SKM-1 (cell line): ENCODE measurements at regions not wholly inside any gene's neighbourhood (a gene's known extent, or its start where the extent isn't known, plus 50 kb on each side); places are given as distances from the start of the nearest gene placed in this dataset.
A peak's percentile ranks its signal among the peaks of the same experiment; 100 is the strongest.

Source experiments
- DNase-seq: peaks from one replicate; lab custom pipeline; 2025; ENCODE audit not compliant: unreplicated experiment; lab: John Stamatoyannopoulos, UW

DNA sequence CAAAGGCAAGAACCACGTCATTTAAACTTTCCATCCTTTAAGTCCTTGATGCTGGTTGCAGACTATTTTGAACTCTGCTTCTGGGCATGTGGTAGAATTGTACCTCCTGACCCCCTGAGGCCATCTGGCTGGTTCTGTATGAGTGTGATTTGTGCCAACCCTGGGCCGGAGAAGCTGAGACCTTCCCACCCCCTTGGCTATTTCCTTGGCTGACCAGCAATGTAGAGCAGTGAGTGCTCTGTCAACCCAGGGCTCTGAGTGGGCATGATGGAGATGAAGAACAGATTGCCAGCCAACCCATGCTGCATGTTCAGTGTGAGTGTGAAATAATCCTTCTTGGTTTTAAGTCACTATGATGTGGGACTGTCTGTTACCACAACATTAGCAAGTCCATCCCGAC is 82.1 kb upstream of the RASGRP1 start:
- DNase-seq = no peak

DNA sequence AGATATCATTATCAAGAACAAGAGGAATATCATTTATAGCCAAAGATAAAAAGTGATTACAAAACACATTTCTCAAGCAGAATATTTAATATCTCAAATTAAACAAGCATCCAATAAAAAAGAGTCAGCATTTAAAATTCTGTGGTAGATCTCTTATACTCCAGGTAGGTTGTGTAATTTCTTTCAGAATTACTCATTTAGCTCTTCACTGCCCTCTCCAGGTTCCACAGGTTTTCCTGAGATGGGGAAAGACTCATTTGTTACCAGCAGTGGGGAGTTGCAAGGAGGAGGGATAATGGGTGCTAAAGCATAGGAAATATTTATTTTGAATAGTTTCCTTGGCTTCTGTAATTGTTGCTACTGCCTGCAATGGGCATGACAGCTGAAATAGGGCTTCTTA is 83.1 kb upstream of the RASGRP1 start:
- no peak for DNase-seq

DNA sequence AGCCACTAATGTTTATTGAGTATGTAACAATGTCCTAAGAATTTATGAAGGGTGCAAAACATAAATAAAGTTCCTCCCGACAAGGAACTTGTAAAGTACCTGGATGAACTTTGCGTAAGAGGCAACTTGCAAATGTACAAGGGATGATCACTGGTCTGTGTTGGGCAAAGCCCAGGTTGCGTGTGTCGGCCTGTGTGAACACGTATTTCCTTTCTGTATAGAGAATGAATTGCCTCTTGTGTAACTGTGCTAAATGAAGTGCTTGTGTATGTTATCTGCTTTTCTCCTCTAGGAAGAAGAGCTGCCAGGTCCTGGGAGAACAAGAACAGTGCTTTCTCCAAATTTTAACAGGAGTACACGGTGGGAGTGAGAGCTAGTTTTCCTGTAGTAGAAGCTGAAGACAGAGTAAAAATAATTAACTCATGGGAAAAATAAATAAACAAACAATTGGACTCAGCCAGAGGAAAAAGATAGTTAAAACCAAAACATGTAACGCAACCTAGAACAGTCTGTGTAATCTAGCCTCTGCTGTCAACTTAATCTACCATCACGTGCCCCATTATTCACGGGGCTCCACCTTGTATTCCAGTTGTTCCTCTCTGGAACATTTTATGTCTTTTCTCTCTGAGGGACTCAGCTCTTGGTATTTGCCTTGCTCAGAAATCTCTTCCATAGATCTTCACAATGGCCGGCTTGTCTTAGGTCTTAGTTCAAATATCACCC is 83.7 kb upstream of the RASGRP1 start:
- DNase-seq = peak; percentile 37

DNA sequence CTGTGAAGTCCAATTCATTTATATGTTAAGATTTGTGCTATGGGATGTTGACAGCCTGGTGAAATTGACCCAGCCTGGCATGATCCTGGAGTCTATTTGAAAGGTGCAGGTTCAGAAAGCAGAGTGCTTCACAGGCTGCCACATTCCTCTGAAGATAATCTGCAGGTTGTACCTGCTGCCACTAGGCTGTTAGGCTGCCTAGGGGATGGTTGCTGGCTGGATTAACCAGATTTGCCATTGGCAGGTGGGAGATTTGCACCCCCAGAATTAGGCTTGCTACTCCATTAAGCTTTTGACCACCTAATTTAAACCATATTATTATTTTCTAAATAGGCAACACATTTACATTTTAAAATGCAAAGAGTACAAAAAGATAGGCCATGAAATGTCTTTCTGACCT is 85.8 kb upstream of the RASGRP1 start:
- DNase-seq = no peak

DNA sequence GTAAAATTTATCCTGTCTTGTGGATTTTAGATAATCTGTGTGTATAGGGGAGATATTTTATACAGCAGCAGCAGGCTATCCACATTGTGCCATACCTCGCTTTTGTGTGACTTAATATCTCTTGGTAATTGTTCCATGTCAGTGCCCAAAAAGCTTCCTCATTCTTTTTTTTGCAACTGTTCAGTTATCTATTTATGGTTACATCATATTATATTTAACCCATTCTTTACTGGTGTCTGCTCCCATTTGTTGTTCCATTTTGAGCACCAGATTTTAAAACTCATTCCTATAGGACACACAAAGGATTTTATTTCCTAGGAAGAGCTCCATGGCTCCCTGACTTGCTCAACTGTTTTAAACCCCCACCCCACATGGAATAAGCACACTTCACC is 86.3 kb upstream of the RASGRP1 start:
- peak; percentile 70 for DNase-seq

DNA sequence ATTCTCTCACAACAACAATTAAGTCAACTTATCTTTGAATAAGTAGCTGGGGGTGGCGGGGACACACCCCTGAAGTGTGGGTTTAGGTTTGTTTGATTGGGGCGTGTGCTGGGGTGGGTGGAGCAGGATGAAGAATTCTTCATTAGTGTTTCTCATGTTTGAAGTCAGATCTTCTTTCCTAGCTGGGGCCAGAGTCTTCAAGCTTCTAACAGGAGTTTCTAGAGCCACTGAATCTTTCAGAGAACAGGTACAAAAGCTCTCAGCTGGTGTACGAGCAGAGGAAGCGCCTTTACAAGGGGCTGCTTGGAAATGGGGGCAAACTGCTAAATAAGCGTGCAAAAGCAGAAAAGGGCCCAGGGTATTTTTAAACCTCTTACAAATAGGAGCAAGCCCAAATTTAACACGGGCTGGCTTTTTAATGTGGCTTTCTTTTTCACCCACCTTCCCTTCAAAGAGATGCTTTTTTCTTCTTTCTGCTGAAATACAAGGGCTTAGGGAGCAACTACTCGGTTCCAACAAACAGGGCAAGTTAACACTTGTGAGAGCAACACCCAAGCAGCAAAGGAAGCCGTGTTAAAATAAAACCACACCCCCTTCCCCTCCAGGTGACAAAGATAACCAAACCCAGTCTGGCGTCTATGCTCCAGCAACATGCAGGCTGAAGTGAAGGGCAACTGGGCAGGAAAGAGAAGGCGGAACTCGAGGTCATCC is 86.9 kb upstream of the RASGRP1 start:
- no peak for DNase-seq

DNA sequence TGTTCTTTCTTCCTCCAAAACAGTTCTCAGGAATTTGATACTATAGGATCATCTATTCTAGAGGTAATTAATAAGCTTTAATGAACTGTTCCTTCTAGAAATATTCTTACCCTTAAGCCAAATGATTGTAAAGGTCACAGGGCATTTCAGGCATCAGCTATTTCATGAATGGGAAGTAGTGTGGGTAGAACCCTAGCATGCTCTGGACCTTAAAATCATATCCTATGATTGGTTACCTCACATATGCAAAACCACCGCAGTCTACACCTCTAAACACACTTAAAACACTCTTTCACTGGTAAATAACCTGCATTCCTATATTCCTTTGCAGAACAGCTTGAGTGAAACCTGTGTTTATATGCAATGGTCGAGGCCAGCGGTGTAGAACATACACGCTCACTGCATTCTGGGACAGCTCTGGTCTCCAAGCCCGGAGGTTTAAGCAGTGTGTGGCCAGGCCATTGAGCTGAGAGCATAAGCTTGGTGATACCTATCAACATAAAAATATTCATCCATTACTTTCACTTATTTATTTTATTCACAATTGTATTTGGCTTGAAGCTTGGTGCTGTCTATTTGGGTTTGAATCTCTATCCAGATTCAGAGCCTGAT is 87.7 kb upstream of the RASGRP1 start:
- DNase-seq = no peak

DNA sequence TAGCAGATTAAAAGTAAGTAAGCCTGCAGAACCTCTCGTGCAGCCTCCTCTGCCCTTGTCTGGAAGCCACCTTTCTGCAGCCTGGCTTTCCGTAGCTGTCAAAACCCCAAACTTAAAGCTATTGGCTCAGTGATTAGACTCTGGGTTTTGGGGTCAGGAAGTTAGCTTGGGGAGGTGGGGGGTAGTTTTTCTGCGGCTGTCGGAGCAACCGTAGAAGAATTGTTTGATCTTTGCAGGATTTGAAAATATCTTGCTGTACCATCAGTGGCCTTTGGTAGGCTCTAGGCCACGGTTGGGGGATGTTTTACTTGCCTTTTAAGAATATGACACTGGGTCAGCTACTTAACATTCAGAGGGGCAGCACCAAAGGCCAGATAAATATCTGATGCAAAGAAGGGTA is 88.4 kb upstream of the RASGRP1 start:
- DNase-seq = no peak

DNA sequence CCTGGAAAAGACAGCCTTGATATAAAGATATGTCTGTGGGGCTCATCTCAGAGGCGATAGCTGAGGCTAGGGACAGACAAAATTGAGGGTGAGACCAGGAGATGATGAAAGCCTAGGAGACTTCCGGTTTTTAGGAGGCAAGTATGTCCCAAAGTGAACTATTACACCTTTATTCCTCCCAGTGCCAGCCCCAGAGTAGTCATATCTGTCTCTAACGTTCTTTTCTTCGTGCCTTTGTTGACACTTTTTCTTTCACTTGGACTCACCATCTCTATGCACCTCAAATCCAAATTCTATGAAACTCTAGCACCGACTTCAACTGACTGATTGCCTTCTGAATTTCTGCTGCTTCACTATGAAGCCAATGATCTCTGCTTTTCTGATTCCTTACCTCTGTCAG is 93.8 kb upstream of the RASGRP1 start:
- DNase-seq = no peak

DNA sequence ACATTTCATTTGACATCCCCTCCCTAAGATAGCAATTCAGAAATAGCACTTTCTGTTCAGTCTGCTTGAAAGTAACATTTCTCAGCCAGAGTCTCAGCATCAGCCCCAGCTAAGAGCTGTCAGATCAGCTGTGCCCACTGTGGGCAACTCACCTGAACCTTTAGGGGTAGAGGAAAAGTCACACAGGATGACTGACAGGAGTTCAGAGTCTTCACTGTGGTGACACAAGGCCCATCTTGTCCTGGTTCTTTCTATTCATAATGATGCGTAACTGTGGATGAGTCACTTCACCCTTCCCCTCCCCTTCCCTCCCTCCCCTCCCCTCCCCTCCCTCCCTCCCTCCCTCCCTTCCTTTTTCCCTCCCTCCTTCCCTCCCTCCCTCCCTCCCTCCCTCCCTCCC is 96.1 kb upstream of the RASGRP1 start:
- DNase-seq = no peak

DNA sequence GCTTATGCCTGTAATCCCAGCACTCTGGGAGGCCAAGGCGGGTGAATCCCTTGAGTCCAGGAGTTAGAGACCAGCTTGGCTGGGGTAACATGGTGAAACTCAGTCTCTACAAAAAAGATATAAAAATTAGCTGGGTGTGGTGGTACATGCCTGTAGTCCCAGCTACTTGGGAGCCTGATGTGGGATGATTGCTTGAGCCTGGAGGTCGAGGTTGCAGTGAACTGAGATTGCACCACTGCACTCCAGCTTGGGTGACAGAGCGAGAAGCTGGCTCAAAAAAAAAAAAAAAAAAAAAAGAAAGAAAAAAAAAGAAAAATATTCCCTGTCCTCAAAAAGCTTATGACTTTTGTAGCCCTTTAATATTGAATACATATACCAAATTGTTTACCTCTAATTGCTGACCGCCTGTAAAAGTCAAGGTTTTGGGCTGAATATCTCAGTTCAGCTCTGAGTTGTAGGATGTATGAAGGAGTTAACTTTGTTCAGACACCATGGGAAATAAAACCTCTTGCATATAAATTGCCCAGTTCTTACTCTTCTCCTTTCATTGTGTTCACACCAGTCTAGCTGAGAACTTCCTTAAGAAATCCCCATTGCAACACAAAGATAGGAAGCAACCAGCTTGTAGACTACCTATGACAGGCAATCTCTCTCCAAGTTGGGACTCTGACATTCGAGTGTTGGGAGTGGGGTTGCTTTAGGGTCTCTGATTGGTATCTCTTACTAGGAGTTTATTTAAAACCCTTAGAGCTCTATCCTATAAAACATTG is 97.6 kb upstream of the RASGRP1 start:
- DNase-seq = peak; percentile 54

DNA sequence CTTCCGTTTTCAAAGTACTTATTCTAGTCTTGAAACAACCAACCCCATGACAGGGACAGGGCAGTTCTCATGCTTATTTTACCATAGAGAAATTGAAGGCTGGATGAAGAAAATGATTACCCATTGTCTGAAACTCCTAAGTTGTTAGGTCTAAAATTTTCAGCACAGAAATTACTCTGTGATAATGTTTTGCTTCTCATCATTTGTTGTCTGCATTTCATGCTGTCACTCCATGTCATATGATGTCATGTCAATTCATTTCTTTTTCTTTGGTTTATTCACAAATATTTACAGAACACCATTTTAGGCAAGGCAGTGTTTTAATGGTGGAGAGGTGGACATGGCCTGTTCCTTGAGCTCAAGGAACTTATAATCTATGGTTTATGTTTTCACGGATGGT is 98.2 kb upstream of the RASGRP1 start:
- DNase-seq = no peak

DNA sequence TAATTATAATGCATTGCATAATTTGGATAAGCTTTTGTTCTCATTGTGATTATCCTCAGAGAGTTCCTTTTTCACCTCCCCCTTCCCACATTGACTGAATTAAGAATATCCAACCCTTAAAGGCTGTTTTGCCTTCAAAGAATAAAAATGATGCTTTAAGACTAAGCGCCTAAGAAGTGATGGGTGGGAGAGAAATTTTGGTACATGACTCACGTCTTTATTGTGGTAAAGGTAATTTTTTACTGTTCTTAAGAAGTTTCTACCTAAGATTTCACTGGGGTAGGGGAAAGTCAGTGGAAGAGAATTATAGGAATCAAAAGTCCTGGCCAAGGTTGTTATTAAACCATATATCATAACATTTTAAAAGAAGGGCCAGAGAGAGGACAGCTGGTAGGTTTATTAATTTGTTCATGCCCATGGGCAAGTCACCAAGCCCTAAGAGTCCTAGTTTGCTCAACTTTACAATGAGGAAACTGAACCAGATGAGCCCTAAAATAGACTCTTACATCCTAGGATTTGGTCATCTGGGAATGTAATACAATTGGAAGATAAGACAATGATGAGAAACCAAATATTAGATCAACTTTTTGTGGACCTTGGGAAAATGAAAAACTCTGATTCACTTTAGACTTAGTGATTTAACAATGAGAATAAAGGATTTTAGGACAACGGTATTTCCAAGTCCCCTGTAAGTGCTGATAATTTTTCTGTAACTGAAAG is 101.1 kb upstream of the RASGRP1 start:
- no peak for DNase-seq

DNA sequence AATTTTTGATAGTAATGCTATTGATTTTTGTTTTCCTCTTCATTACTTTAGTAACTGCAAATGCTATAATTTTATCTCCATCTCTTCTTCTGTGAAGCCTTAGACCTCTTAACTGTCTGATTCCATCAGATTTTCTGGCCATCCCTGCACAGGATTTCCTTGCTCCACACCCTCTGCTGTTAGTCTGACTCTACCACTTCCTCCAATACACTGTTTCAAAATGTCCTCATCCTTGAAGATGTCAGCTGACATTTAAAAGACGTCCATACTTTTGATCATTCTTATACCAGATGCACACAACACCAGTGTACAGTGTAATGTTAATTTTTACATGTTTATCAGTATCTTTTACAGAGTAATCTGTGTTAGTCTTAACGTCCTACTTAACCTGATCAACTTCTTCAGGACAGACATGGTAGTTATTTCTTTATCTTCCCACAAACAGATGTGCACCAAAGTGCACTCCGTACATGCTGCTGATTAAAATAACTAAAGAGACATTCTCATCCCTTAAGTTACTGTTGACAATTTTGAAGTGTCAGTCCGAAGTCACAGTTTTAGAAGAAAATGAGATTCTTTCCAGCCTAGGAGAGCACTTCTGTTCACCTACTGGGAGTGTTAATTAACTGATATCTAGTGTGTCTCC is 102.4 kb upstream of the RASGRP1 start:
- no peak for DNase-seq

DNA sequence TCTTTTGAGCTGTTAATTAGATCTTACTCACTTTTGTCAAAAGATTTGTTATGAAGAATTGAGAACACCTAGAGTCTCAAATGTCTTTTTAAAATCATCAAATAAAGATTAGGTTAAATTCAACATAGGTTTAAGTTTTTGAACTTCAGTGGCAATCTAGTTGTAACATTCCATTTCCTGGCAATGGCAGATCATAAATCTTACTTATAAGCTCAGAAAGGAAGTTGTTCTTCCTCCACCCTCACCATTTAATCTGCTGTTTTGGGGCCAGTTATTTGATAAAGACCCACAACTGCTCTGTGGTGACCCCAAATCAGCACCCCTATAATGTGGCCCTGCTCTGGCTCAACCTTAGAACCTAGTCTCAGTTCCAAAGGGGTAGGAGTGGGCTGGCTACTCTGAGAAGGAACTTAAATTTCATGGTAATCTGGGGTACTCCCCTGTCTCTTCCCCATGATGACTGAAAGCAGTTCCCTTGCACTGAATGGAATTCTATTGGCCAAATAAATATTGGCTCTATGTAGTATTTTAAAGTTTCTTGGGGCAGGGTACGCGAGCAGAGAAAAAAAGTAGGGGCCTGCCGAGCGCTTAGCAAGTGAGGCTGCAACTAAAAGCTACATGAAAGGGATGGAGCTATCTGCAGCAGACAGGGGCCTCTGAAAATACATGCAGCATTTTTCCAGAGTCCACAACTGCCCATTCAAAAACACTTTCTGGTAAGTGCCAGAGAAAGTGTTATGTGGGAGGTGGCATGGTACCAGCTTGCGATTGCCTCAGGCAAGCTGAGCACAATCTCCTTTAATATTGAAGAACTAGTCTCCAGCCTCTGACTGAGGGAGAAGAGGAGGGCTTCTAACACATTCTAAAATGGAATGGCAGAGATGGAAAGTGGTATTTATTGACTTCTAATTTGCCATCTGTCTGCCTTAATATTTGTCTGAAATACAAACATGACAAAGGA is 103.6 kb upstream of the RASGRP1 start:
- no peak for DNase-seq

DNA sequence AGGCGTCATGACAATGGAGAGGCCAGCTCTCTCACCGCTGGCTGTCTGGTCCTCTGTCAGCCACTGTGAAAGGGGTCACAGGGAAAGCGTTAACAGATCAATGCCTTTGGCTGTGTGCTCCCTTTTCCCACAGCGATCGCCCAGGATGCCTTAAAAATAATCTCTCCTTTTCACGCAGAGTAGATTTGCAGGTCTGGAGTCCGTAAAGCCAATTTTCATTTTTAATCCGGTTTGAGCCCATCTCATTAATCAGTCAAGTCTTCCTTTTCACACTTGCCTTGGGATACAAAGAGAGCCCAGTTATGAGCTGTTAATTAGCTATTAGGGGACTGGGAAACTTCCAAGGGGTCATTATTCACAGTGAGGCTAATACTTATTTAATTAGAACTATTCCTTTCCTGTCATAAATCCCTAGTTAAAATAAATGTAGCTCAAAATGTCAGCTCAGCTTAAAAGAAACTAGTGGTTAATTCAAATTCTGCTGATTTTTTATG is 104.3 kb upstream of the RASGRP1 start:
- DNase-seq = no peak

DNA sequence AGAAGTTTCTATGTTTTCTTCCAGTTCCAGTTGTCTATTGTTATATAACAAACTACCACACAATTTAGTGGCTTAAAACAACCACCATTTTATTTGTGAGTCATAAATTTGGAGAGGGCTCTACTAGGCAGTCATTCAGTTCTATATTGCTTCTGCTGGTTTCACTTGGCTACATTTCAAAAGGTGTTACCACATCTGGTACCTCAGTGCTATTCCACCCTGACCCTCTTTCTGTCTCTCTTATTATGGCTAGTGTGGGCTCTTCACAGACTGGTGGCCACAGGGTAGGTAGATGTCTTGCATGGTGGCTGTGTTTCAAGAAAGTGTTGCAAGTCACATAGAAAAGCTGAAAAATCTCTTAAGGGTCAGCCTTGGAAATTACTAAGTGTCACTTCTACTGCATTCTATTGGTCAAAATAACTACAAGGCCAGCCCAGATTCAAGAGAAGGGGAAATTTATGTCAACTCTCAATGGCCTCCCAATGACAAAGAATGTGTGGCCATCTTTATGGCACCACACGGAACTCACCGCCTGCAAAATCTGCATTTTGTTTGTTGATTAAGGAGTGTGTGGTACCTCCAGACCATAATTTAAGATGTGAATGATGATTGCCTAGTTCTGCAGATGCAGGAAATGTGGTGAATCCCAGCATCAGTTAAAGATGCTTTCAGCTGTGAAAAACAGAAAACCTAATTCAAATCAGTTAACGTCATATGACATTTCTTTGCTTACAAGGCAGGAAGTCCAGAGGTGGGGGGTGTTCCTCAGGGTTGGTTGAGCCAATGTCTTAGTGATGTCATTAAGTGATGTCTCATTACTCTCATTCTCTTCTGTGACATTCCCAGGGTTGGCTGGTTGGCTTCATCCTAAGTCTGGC is 105.8 kb upstream of the RASGRP1 start:
- DNase-seq = no peak

DNA sequence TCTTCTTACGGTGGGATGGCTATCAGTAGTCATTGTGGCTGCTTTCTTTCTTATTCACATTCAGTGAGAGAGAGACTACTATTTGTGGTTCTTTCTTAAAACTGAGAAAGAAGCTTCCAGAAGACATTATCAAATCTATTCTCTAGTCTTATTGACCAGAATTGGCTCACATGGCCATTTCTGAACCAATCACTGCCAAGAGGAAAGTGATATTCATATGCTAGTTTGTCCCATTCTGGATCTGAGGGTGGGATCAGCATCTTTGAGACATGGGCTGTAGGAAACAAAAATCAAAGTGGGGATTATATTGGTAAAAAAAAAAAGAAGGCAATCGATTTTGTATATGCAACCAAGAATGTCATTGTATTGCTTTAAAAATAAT is 106.4 kb upstream of the RASGRP1 start:
- DNase-seq = no peak
